NCI-H2227 treated with DMSO at 0.1 percent for 48 hours (cell line): ENCODE measurements at regions not wholly inside any gene's neighbourhood (a gene's known extent, or its start where the extent isn't known, plus 50 kb on each side); places are given as distances from the start of the nearest gene placed in this dataset.

Source experiments
- DNase-seq: peaks from one replicate; lab custom pipeline; 2025; lab: John Stamatoyannopoulos, UW

DNA sequence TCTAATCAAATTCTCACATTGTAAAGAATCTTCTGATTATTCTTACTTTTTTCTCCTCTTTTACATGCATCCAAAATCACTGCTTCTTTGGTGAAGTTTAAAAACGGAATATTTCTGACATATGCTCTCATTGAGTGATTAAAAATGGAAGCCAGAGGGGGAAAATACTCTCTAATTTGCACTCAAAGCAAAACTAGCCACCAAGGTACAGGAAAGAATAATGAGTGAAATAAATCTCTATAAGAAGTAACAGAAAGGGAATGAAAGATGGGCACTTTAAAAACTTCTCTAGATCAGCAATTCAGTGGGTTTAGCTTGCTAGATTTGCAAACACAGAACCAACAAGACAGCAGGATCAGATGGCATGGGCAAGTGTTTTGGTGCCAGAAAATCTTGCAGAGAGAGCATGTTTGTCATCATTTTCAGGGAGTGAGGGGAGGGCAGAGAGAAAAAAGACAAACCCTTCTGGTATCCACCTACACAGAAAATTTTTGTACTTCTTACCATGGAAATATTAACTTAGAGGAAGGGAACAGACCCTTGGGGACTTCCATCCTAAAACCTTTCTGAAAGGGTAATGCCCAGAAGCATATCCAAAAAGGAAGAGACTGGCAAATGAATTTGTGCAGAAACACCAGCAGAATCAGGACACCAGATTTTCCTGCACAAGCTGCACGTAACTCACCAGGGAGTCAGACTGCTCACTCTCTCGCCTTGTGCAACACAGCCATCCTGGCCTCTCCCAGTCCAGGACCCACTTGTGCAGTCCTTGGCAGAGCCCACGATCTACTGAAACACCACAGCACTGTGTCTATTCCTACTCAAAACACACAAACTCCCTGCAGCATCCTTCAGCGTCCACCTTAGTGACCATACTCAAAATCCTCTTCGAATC, 270.2 kb upstream of the PRDM1 start:
- no peak for DNase-seq

GRCh38 chr6:105814745-105815536, 271.2 kb upstream of the PRDM1 start:
- no peak for DNase-seq

GRCh38 chr6:105810922-105811482, 275.1 kb upstream of the PRDM1 start:
- no peak for DNase-seq

- no peak for DNase-seq
These were observed 275.8 kb upstream of the PRDM1 start for GRCh38 chr6:105810105-105810921.

- no peak for DNase-seq
These were observed 277.6 kb upstream of the PRDM1 start for GRCh38 chr6:105808571-105808970.

DNA sequence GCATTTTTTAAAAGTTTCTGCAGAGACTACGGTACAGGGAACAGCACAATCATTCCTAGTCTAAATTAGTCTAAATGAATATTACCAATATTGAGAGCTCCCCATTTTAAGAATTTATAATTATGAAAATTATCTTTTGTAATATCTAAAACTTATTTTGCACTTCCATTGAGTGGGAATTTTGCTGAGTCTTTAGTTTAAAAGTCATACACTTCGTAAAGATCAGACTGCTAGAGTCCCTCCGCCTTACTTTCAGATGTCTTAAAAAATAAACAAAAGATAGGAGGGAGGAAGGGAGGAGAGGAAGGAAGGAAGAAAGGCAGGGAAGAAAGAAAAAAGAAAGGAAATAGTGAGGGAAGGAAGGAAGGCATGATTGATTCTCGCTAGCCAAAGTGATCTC, 278.2 kb upstream of the PRDM1 start:
- no peak for DNase-seq

DNA sequence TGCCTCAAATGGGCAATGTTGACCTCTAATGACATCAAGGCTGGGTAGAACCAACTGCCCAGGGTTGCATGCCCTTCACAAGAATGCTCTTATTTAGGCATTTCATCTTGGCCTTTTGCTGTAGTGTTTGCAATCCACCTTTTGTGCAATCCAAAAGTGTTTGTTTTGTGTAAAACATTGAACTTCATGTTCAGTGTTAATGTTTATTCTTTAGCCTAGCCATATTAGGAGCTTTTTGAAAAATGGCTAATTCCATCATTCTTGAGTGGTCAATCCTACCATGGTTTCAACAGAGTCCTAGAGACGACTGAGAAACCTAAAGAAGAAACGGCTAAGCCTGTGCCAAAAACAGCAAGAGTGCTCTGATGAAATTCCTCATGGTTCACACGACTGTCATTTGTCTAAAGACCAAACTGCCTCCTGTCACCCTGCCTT, 279.6 kb upstream of the PRDM1 start:
- no peak for DNase-seq

GRCh38 chr6:105805501-105806023, 280.6 kb upstream of the PRDM1 start:
- no peak for DNase-seq

GRCh38 chr6:105804424-105804823, 281.7 kb upstream of the PRDM1 start:
- no peak for DNase-seq

- DNase-seq = no peak
These were observed 282.1 kb upstream of the PRDM1 start for GRCh38 chr6:105804000-105804399.

GRCh38 chr6:105803442-105803841, 282.7 kb upstream of the PRDM1 start:
- no peak for DNase-seq

DNA sequence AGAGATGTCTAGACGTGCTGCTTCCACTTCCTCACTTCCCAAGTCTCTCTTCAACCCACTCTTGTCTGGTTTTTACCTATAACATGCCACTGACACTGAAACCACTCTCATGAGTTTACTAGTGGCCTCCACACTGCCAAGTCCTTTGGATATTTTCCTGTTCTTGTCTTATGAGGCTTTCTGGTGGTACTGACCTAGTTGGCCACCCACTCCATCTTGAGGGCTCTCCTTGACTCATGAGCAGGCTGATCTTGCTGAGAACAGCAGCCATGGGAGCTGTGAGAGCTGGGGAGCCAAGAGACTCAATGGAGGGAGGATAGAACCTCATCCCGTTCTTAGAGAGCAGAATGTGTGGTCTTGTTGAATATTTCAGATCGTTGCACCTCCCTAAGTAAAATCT, 283.4 kb upstream of the PRDM1 start:
- no peak for DNase-seq

- DNase-seq = no peak
These were observed 285.3 kb upstream of the PRDM1 start for GRCh38 chr6:105800871-105801270.

DNA sequence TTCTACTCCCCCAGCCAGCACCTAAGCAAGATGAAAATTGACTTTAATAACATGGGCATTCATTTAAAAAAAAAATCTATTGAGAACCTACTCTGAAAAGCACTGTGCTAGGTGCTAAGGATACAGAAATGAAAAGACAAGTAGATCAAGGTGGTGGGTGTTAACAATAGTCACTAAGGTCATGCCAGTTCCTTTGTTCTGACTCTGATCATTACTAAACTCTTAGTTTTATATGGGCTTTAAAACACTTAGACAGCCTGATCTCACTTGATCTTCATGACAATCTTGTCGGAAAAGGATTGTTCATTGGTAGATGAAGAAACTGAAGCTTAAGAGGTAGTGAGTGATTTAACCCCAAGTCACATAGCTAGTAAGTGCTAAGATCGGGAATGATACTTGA, 285.7 kb upstream of the PRDM1 start:
- no peak for DNase-seq

DNA sequence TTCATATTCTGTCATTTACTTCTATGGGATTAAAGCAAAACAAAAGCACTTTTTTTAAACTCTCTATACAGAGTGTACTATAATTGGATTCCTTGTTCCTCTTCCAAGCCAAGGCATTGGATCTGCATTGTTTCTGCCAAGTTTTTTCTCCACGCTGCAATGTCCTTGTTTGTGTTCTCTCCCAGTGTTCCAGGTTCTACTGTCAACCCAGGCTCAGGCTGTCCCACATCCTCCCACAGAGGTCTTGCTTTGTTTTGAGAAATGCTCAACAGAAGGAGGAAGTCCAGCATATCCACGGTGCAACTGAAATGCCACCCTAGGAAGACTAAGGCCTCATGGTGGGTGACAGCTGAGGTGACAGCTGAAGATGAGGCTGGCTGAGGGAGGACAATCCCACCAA, 287.1 kb upstream of the PRDM1 start:
- DNase-seq = no peak

DNA sequence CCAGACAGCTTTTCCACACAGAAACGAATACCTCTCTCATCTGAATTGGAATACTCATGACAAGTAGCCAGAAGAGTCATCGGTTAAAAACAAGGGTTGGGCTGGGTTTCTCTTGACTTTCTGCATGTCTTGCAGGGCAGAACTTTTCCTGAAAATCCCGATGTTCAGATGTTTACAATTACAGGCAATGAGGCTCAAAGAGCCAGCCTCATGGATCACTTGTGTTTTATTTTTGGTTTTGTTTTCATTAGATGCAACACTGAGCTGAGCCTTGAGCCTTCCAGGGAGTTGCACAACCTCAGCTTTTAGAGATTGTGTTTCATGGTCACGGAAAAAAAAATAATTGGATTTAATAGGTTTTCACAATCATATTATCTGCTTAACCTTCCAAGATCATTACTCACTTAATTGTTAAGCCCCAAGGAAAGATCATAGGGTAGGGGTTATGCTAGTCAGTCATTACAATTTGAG, 288.1 kb upstream of the PRDM1 start:
- DNase-seq = no peak

DNA sequence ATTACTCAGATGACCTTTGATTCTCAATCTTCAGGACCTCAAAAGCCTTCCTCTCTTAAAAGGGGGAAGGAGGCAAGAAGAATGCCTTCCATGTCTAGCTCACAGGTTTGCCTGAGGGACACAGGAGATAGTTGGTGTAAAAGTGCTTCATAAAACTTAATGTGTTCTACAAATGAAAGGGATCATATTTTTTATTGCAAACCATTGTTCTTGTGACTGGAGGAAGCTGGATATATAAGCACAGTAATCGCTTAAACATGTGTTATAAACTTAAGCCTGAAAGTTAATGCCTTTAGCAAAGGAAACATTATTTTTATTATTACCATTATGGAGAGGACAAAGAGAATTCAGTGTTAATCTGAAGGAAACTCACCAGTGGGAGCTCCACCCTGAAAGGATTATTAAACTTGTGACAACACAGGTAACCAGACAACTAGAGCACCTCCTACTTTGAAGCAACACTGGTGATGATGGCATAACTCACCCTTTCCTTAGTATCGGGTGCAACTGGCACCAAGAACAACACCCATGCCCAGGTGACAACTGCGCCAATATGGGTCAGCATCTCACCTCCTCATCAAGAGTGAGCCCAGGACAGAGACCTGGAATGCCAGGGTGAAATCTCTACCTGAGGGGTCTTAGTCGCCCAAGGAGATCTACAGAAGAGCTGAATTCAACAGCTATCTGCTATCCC, 288.7 kb upstream of the PRDM1 start:
- DNase-seq = no peak

DNA sequence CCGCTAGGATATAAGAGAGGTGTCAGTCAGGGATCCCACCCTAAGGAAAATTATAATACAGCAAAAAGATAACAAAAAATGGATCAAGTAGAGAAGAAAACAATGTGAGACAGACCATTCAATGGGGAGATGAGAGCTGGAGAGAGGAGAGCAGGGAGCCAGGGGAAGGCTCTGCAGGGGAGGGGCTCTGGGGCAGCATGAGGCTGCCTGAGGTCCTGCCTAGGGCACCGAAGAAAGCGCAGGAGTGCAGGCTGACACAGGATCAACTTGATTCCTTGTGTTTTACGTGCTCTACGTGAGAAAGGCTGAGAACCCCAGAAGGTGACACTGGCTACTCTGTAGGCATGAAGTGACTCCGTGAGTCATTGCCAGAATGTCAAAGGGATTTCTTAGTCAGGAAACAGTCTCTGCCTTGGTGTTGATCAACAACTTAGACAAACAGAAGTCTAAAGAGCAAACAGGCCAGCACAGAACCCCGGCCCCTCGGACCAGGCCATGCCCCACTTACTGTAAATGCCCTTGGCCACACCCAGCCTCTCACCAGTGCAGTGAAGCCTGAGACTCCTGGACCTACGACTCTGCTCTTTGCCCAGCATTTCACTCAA, 290.1 kb upstream of the PRDM1 start:
- no peak for DNase-seq

GRCh38 chr6:105795366-105795765, 290.8 kb upstream of the PRDM1 start:
- no peak for DNase-seq

DNA sequence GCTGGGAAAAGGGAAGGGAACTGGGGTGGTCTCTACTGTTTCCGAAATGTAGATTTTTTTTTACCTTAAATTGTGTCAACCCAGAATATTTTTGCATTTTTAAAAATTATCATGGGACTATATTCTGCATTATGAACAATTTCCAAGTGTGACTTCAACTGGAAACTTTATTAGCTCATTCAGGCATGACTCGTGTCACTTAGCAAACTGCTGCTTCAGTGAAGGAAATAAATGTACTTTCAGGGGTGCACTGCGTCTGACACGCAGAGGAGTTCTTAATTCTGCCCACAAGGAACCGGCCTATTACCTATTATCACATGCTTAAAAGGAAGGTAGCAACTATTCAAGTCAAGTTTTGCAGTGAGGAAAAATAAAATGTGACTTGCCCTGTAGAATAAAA, 291.3 kb upstream of the PRDM1 start:
- no peak for DNase-seq

GRCh38 chr6:105794239-105794638, 291.9 kb upstream of the PRDM1 start:
- DNase-seq = no peak
